H9 (cell line): ENCODE measurements at regions not wholly inside any gene's neighbourhood (a gene's known extent, or its start where the extent isn't known, plus 50 kb on each side); places are given as distances from the start of the nearest gene placed in this dataset.

ENCODE experiments used
- DNase-seq: peaks from one replicate; pipeline ENCODE4 v3.0.0-alpha.2; 2017
- H2AFZ ChIP-seq: one replicate; pipeline ENCODE4 v1.6.1; 2013; ENCODE audit warnings: mild to moderate bottlenecking, low read length, control low read depth, moderate library complexity
- H2AK5ac ChIP-seq: 2 replicates; pipeline ENCODE4 v1.6.1; 2013; ENCODE audit warnings: low read length, control low read depth, mixed read lengths; ENCODE audit not compliant: insufficient read length
- H2BK120ac ChIP-seq: one replicate; pipeline ENCODE4 v1.6.1; 2013; ENCODE audit warnings: low read depth, mild to moderate bottlenecking, low read length, control low read depth, inconsistent platforms; ENCODE audit not compliant: poor library complexity, severe bottlenecking
- H2BK12ac ChIP-seq: 2 replicates; pipeline ENCODE4 v1.6.1; 2013; ENCODE audit warnings: low read length, control low read depth, mixed read lengths, low read depth; ENCODE audit not compliant: insufficient read length
- H2BK15ac ChIP-seq: 2 replicates; pipeline ENCODE4 v1.6.1; 2013; ENCODE audit warnings: low read depth, low read length, control low read depth
- H2BK20ac ChIP-seq: one replicate; pipeline ENCODE4 v1.6.1; 2013; ENCODE audit warnings: low read depth, mild to moderate bottlenecking, low read length, control low read depth, inconsistent platforms; ENCODE audit not compliant: poor library complexity, severe bottlenecking
- H2BK5ac ChIP-seq: 2 replicates; pipeline ENCODE4 v1.6.1; 2013; ENCODE audit warnings: low read length, control low read depth, mixed read lengths; ENCODE audit not compliant: insufficient read length
- H3K14ac ChIP-seq: 2 replicates; pipeline ENCODE4 v1.6.1; 2013; ENCODE audit warnings: low read length, control low read depth; ENCODE audit not compliant: insufficient read depth
- H3K18ac ChIP-seq: 2 replicates; pipeline ENCODE4 v1.6.1; 2013; ENCODE audit warnings: low read depth, mild to moderate bottlenecking, mixed read lengths, low read length, control low read depth; ENCODE audit not compliant: insufficient read length
- H3K23ac ChIP-seq: 2 replicates; pipeline ENCODE4 v1.6.1; 2013; ENCODE audit warnings: low read length, control low read depth, mixed read lengths, low read depth; ENCODE audit not compliant: insufficient read length
- H3K23me2 ChIP-seq: 2 replicates; pipeline ENCODE4 v1.6.1; 2013; ENCODE audit warnings: low read depth, mild to moderate bottlenecking, mixed read lengths, low read length, control low read depth; ENCODE audit not compliant: insufficient read length, poor library complexity, severe bottlenecking
- H3K27ac ChIP-seq: 2 replicates; pipeline ENCODE4 v1.5.1; 2013; ENCODE audit warnings: low read length, control low read depth, mixed read lengths, low read depth; ENCODE audit not compliant: insufficient read length
- H3K27me3 ChIP-seq: 2 replicates; pipeline ENCODE4 v1.6.1; 2013; ENCODE audit warnings: low read length, control low read depth, inconsistent platforms; ENCODE audit not compliant: insufficient read depth
- H3K4ac ChIP-seq: 2 replicates; pipeline ENCODE4 v1.6.1; 2013; ENCODE audit warnings: low read depth, mild to moderate bottlenecking, control low read depth, inconsistent platforms, low read length, moderate library complexity
- H3K4me1 ChIP-seq: 2 replicates; pipeline ENCODE4 v1.6.1; 2013; ENCODE audit warnings: low read length, control low read depth, inconsistent platforms; ENCODE audit not compliant: insufficient read depth
- H3K4me2 ChIP-seq: 2 replicates; pipeline ENCODE4 v1.6.1; 2013; ENCODE audit warnings: low read length, control low read depth, mixed read lengths; ENCODE audit not compliant: insufficient read length, insufficient read depth
- H3K56ac ChIP-seq: 2 replicates; pipeline ENCODE4 v1.6.1; 2013; ENCODE audit warnings: low read depth, mild to moderate bottlenecking, mixed read lengths, low read length, control low read depth; ENCODE audit not compliant: insufficient read length
- H3K79me1 ChIP-seq: 2 replicates; pipeline ENCODE4 v1.6.1; 2013; ENCODE audit warnings: low read depth, mild to moderate bottlenecking, moderate library complexity, low read length, control low read depth, inconsistent platforms; ENCODE audit not compliant: insufficient read depth, poor library complexity, severe bottlenecking
- H3K79me2 ChIP-seq: 2 replicates; pipeline ENCODE4 v1.6.1; 2013; ENCODE audit warnings: low read length, control low read depth, inconsistent platforms; ENCODE audit not compliant: insufficient read depth
- H3K9ac ChIP-seq: 2 replicates; pipeline ENCODE4 v1.6.1; 2013; ENCODE audit warnings: low read length, control low read depth, mixed read lengths; ENCODE audit not compliant: insufficient read length; ENCODE audit errors: extremely low read depth
- H3K9me3 ChIP-seq: one replicate; pipeline ENCODE4 v1.6.1; 2013; ENCODE audit warnings: low read depth, low read length, inconsistent platforms; ENCODE audit not compliant: control insufficient read depth
- H3T11ph ChIP-seq: one replicate; pipeline ENCODE4 v1.6.1; 2013; ENCODE audit warnings: mild to moderate bottlenecking, low read length, control low read depth, inconsistent platforms
- H4K20me1 ChIP-seq: one replicate; pipeline ENCODE4 v1.6.1; 2013; ENCODE audit not compliant: control insufficient read depth, insufficient read length, insufficient read depth
- H4K5ac ChIP-seq: 2 replicates; pipeline ENCODE4 v1.6.1; 2013; ENCODE audit warnings: low read depth, mild to moderate bottlenecking, mixed read lengths, low read length, control low read depth; ENCODE audit not compliant: insufficient read length
- H4K8ac ChIP-seq: replicated peaks from 2 replicates; pipeline ENCODE4 v1.6.1; 2013; ENCODE audit warnings: low read length, control low read depth, mixed read lengths, low read depth; ENCODE audit not compliant: insufficient read length
- H4K91ac ChIP-seq: 2 replicates; pipeline ENCODE4 v1.6.1; 2013; ENCODE audit warnings: low read depth, mild to moderate bottlenecking, moderate library complexity, mixed read lengths, low read length, control low read depth; ENCODE audit not compliant: insufficient read length
- H3K27ac Mint-ChIP-seq, 3 experiments: 2 replicates in 2 of 3; 3 replicates in 1 of 3; pipeline ENCODE4 v1.8.0; 2020 to 2021; ENCODE audit warnings: mixed read lengths in 3 of 3, mild to moderate bottlenecking in 1 of 3, moderate library complexity in 1 of 3
- H3K27me3 Mint-ChIP-seq: 2 replicates; pipeline ENCODE4 v1.8.0; 2021; ENCODE audit warnings: low read depth, mild to moderate bottlenecking, moderate library complexity, mixed read lengths
- H3K36me3 Mint-ChIP-seq, 3 experiments: 2 replicates in 2 of 3; 3 replicates in 1 of 3; pipeline ENCODE4 v1.8.0; 2020 to 2021; ENCODE audit warnings: low read depth in 3 of 3, mixed read lengths in 3 of 3; ENCODE audit not compliant: insufficient read depth in 1 of 3
- H3K4me1 Mint-ChIP-seq, 2 experiments: 2 replicates each; pipeline ENCODE4 v1.8.0; 2020; ENCODE audit warnings: mixed read lengths in 2 of 2
- H3K4me3 Mint-ChIP-seq, 2 experiments: 2 replicates in 1 of 2; 3 replicates in 1 of 2; pipeline ENCODE4 v1.8.0; 2020 to 2021; ENCODE audit warnings: mild to moderate bottlenecking in 2 of 2, mixed read lengths in 2 of 2, moderate library complexity in 1 of 2
- H3K9me3 Mint-ChIP-seq, 2 experiments: 2 replicates in 1 of 2; 3 replicates in 1 of 2; pipeline ENCODE4 v1.8.0; 2020; ENCODE audit warnings: mild to moderate bottlenecking in 2 of 2, mixed read lengths in 2 of 2, moderate library complexity in 1 of 2
- CTCF ChIP-seq: fragments of 200-600 bp; sonication (generic); conservative IDR thresholded peaks from 3 replicates; pipeline ENCODE4 v1.8.0; 2021; ENCODE audit warnings: antibody characterized with exemption, mild to moderate bottlenecking
- WGBS: extraction: QIAGEN DNeasy Blood & Tissue Kit; methylation state at CpG from one replicate; pipeline ENCODE4 v1.1.7; 2013; ENCODE audit warnings: missing lambda C conversion rate, low lambda C conversion rate, mixed read lengths; ENCODE audit not compliant: insufficient read length; ENCODE audit errors: extremely low coverage; 5-methylcytosine and 5-hydroxymethylcytosine counted together

GRCh38 chr5:114780290-114780689, 389.4 kb downstream of the TRIM36 start:
- no peak overlapping the region for H2BK20ac ChIP-seq
- TF ChIP-seq CTCF, result no peak
- no peak overlapping the region for H3K23ac ChIP-seq
- H4K5ac ChIP-seq, result no peak overlapping the region
- H3K9me3 ChIP-seq, result no peaks in the 10 kb centered on the region
- H3K9ac ChIP-seq, result no peak overlapping the region
- no peak overlapping the region for H4K91ac ChIP-seq
- H3K27ac ChIP-seq, result no peak overlapping the region
- H2AK5ac ChIP-seq, result no peak overlapping the region
- Mint-ChIP-seq H3K27me3 (no peaks in the 10 kb centered on the region), H3K36me3 (no peaks in the 10 kb centered on the region), H3K27ac (no peak overlapping the region), H3K4me3 (no peak overlapping the region), H3K9me3 (no peaks in the 10 kb centered on the region), H3K4me1 (no peaks in the 10 kb centered on the region)
- H2AFZ ChIP-seq, result no peak overlapping the region
- no peak overlapping the region for H4K8ac ChIP-seq
- H3K56ac ChIP-seq, result no peak overlapping the region
- no peak overlapping the region for H3K4ac ChIP-seq
- H2BK15ac ChIP-seq, result no peak overlapping the region
- no peak overlapping the region for H3K14ac ChIP-seq
- H4K20me1 ChIP-seq, result no peaks in the 10 kb centered on the region
- H3T11ph ChIP-seq, result no peak overlapping the region
- no peak overlapping the region for H3K4me2 ChIP-seq
- no peaks in the 10 kb centered on the region for H3K23me2 ChIP-seq
- no peaks in the 10 kb centered on the region for H3K27me3 ChIP-seq
- no peak for DNase-seq
- no peak overlapping the region for H3K18ac ChIP-seq
- no peaks in the 10 kb centered on the region for H3K4me1 ChIP-seq
- no peak overlapping the region for H2BK5ac ChIP-seq
- no peak overlapping the region for H2BK120ac ChIP-seq
- WGBS, result no CpG with 5 or more reads among the region's 2 CpGs
- no peak overlapping the region for H2BK12ac ChIP-seq
- no peaks in the 10 kb centered on the region for H3K79me2 ChIP-seq
- no peaks in the 10 kb centered on the region for H3K79me1 ChIP-seq
